PC-9 (cell line): ENCODE measurements at regions not wholly inside any gene's neighbourhood (a gene's known extent, or its start where the extent isn't known, plus 50 kb on each side); places are given as distances from the start of the nearest gene placed in this dataset.

Experiments used
- BruUV-seq: library from RNA; stranded (reverse); fragments of 400-500 nt; replicated peaks from 2 replicates; lab custom pipeline; 2021; lab: Mats Ljungman, UMichigan
- CTCF ChIA-PET: fragments of 300-600 bp; sonication (Branson Sonifier 250); formaldehyde crosslinking; loops from one replicate; lab custom pipeline; 2022; ENCODE audit warnings: antibody characterized with exemption; lab: Charles Lee
- POLR2A ChIA-PET: fragments of 300-600 bp; sonication (Branson Sonifier 250); formaldehyde crosslinking; loops from one replicate; lab custom pipeline; 2022; ENCODE audit warnings: antibody characterized with exemption; ENCODE audit not compliant: unreplicated experiment; lab: Charles Lee
- DNase-seq, 2 experiments: peaks; one replicate each; pipeline versions ENCODE4 v3.0.0 to v3.0.0-alpha.2; 2015 to 2022; ENCODE audit warnings: mixed read lengths in 1 of 2
- H2AFZ ChIP-seq: fragments of 200-600 bp; sonication (generic); 2 replicates; pipeline ENCODE4 v1.8.1; 2017; ENCODE audit warnings: antibody characterized with exemption
- H3F3A ChIP-seq: fragments of 200-600 bp; sonication (generic); 2 replicates; pipeline ENCODE4 v1.8.1; 2017; ENCODE audit warnings: antibody characterized with exemption, mild to moderate bottlenecking, low read depth; ENCODE audit not compliant: insufficient read depth
- H3K27ac ChIP-seq: fragments of 200-600 bp; sonication (generic); 2 replicates; pipeline ENCODE4 v1.6.1; 2016; ENCODE audit warnings: mixed run types
- H3K27me3 ChIP-seq: fragments of 200-600 bp; sonication (generic); 2 replicates; pipeline ENCODE4 v1.6.1; 2016; ENCODE audit warnings: low read depth, mixed run types; ENCODE audit not compliant: insufficient read depth
- H3K36me3 ChIP-seq: fragments of 200-600 bp; sonication (generic); 2 replicates; pipeline ENCODE4 v1.6.1; 2016; ENCODE audit warnings: low read depth, mixed run types
- H3K4me1 ChIP-seq: fragments of 200-600 bp; sonication (generic); replicated peaks from 2 replicates; pipeline ENCODE4 v1.6.1; 2016; ENCODE audit warnings: mixed run types; ENCODE audit not compliant: insufficient read depth
- H3K4me2 ChIP-seq: fragments of 200-600 bp; sonication (generic); 2 replicates; pipeline ENCODE4 v1.6.1; 2017; ENCODE audit warnings: mixed run types
- H3K4me3 ChIP-seq: fragments of 200-600 bp; sonication (generic); 2 replicates; pipeline ENCODE4 v1.6.1; 2016; ENCODE audit warnings: mixed run types
- H3K79me2 ChIP-seq: fragments of 200-600 bp; sonication (generic); 2 replicates; pipeline ENCODE4 v1.6.1; 2017; ENCODE audit warnings: low read depth, mixed run types
- H3K9me2 ChIP-seq: fragments of 200-600 bp; sonication (generic); 2 replicates; pipeline ENCODE4 v1.8.1; 2017; ENCODE audit warnings: mild to moderate bottlenecking; ENCODE audit not compliant: insufficient read depth
- H3K9me3 ChIP-seq: fragments of 200-600 bp; sonication (generic); 2 replicates; pipeline ENCODE4 v1.8.1; 2016; ENCODE audit warnings: low read depth; ENCODE audit not compliant: insufficient read depth
- H4K20me1 ChIP-seq: fragments of 200-600 bp; sonication (generic); 2 replicates; pipeline ENCODE4 v1.8.1; 2017; ENCODE audit not compliant: insufficient read depth
- EZH2 ChIP-seq: fragments of 200-600 bp; sonication (generic); IDR thresholded peaks from 2 replicates; pipeline ENCODE4 v1.8.0; 2017; ENCODE audit warnings: antibody characterized with exemption, low read depth
- intact Hi-C: fragments of 100-400 bp; cut with micrococcal nuclease; formaldehyde crosslinking; loops from one replicate; pipeline ENCODE4 v1.10.0; 2022; ENCODE audit not compliant: unreplicated experiment
- TF ChIP-seq, protein P1 (sequence below): fragments of 200-600 bp; sonication (generic); conservative IDR thresholded peaks from 2 replicates; pipeline ENCODE4 v1.6.1; 2017; ENCODE audit warnings: mixed run types, antibody characterized with exemption, mild to moderate bottlenecking, moderate library complexity

DNA sequence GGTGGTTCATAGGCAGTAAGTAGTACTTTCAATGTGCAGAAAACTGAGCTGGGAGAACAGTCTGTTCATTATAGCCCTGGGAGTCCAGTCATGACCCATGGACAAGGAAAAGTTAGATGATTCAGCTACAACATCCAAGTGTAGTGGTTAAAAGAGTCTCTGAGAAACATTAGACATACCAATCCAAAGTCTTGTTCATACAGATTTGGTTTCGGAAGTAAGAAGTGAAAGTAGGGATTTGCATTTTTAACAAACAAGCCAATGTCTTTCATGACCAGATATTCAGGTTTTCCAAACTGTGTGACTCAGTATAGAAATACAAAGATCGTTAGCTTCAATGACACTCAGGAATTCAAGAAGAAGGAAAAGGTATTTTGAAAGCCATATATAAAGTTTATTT, 345.3 kb downstream of the SLITRK1 start:
- H3K9me2 ChIP-seq: no peaks in the 10 kb centered on the region
- no peaks in the 10 kb centered on the region for H3K9me3 ChIP-seq
- H3K4me3 ChIP-seq: no peak overlapping the region
- intact Hi-C loops: no loop called here
- no TSS peak for BruUV-seq
- H3F3A ChIP-seq: no peaks in the 10 kb centered on the region
- no peaks in the 10 kb centered on the region for H4K20me1 ChIP-seq
- no peaks in the 10 kb centered on the region for H3K27me3 ChIP-seq
- no peak overlapping the region for H3K27ac ChIP-seq
- no peak for TF ChIP-seq EZH2
- TF ChIP-seq, protein P1, sequence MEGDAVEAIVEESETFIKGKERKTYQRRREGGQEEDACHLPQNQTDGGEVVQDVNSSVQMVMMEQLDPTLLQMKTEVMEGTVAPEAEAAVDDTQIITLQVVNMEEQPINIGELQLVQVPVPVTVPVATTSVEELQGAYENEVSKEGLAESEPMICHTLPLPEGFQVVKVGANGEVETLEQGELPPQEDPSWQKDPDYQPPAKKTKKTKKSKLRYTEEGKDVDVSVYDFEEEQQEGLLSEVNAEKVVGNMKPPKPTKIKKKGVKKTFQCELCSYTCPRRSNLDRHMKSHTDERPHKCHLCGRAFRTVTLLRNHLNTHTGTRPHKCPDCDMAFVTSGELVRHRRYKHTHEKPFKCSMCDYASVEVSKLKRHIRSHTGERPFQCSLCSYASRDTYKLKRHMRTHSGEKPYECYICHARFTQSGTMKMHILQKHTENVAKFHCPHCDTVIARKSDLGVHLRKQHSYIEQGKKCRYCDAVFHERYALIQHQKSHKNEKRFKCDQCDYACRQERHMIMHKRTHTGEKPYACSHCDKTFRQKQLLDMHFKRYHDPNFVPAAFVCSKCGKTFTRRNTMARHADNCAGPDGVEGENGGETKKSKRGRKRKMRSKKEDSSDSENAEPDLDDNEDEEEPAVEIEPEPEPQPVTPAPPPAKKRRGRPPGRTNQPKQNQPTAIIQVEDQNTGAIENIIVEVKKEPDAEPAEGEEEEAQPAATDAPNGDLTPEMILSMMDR: no peak
- ChIA-PET CTCF (no interaction called here), POLR2A (no interaction called here)
- no peaks in the 10 kb centered on the region for H3K79me2 ChIP-seq
- H3K4me2 ChIP-seq: no peak overlapping the region
- H2AFZ ChIP-seq: no peak overlapping the region
- peak in 1 of 2 experiments; percentile 45 for DNase-seq
- H3K36me3 ChIP-seq: no peaks in the 10 kb centered on the region
- H3K4me1 ChIP-seq: no peaks in the 10 kb centered on the region

DNA sequence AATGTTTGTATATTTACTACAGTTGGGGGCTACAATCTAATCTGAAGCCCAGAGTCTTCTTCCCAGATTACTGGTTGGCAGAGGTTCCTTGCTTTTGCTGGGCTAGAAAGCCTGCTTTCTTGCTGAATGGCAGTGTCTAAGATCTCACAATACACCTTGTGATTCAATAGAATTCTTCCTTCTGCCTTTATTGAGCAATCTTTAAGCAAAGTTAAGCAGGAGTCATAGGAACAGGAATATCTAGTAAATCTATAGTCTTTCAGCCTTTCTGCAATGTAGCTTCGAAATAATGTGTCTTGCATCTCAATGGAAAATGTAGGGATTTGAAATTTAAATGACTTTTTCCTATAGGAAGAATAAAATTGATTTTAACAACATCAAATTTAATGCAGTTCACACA, 346.1 kb downstream of the SLITRK1 start:
- H2AFZ ChIP-seq: no peak overlapping the region
- H4K20me1 ChIP-seq: no peaks in the 10 kb centered on the region
- H3K4me2 ChIP-seq: no peak overlapping the region
- ChIA-PET CTCF (no interaction called here), POLR2A (no interaction called here)
- no peak for TF ChIP-seq EZH2
- TF ChIP-seq, protein P1: no peak
- H3K36me3 ChIP-seq: no peaks in the 10 kb centered on the region
- no peak for DNase-seq
- H3K27me3 ChIP-seq: no peaks in the 10 kb centered on the region
- no peaks in the 10 kb centered on the region for H3K9me3 ChIP-seq
- H3K4me1 ChIP-seq: no peaks in the 10 kb centered on the region
- no peaks in the 10 kb centered on the region for H3F3A ChIP-seq
- intact Hi-C loops: no loop called here
- H3K79me2 ChIP-seq: no peaks in the 10 kb centered on the region
- H3K27ac ChIP-seq: no peak overlapping the region
- no TSS peak for BruUV-seq
- H3K4me3 ChIP-seq: no peak overlapping the region
- no peaks in the 10 kb centered on the region for H3K9me2 ChIP-seq

DNA sequence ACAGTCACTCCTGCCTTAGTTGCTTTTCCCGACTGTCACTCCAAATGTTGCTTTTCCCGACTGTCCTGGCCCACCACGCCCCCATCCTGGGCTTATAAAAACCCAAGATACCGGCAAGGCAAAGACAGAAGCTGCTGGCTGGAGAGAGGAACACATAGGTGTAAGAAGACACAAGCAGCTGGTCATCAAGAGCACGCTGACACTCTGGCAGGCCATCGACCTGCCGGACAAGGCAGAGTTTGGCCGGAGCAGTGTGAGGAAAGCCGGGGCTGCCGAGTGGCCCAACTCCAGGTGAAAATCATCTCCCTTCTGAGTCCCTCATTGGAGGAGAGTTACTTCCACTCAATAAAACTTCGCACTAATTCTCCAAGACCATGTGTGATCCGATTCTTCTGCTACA, 349.5 kb downstream of the SLITRK1 start:
- CTCF ChIA-PET: no interaction called here

DNA sequence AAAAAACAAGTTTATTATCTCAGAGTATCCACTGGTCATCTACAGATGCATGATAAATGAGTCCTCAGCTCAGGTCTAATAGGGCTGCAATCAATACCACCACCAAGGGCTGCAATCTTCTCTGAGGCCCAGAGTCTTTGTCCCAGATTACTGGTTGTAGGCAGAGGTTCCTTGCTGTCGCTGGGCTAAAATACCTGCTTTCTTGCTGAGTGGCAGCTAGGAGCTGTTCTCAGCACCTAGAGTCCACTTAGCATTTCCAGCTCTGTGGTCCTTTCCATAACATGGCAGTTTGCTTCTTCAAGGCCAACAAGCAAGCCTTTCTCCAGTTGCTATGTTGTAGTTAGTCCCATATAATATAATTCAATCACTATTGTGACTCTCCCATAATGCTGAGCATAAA, 351.3 kb downstream of the SLITRK1 start:
- H3K27me3 ChIP-seq: no peaks in the 10 kb centered on the region
- H3K79me2 ChIP-seq: no peaks in the 10 kb centered on the region
- H3K4me3 ChIP-seq: no peak overlapping the region
- no peaks in the 10 kb centered on the region for H3K9me2 ChIP-seq
- no peaks in the 10 kb centered on the region for H3K9me3 ChIP-seq
- no peak overlapping the region for H2AFZ ChIP-seq
- no peaks in the 10 kb centered on the region for H4K20me1 ChIP-seq
- BruUV-seq: no TSS peak
- TF ChIP-seq EZH2: no peak
- DNase-seq: no peak
- H3K36me3 ChIP-seq: no peaks in the 10 kb centered on the region
- no peak overlapping the region for H3K27ac ChIP-seq
- H3K4me2 ChIP-seq: no peak overlapping the region
- H3F3A ChIP-seq: no peaks in the 10 kb centered on the region
- intact Hi-C loops: no loop called here
- POLR2A ChIA-PET: no interaction called here
- CTCF ChIA-PET: no interaction called here
- H3K4me1 ChIP-seq: no peaks in the 10 kb centered on the region

More for the DNA sequence above, 349.5 kb downstream of the SLITRK1 start:
- DNase-seq: no peak
- H4K20me1 ChIP-seq: no peaks in the 10 kb centered on the region
- H3K9me2 ChIP-seq: no peaks in the 10 kb centered on the region
- no peaks in the 10 kb centered on the region for H3K36me3 ChIP-seq
- no TSS peak for BruUV-seq
- no peaks in the 10 kb centered on the region for H3F3A ChIP-seq
- H3K79me2 ChIP-seq: no peaks in the 10 kb centered on the region
- no peak overlapping the region for H3K27ac ChIP-seq
- no peaks in the 10 kb centered on the region for H3K9me3 ChIP-seq
- no peaks in the 10 kb centered on the region for H3K4me1 ChIP-seq
- POLR2A ChIA-PET: no interaction called here
- no peaks in the 10 kb centered on the region for H3K27me3 ChIP-seq
- no peak overlapping the region for H3K4me2 ChIP-seq
- intact Hi-C loops: no loop called here
- H2AFZ ChIP-seq: no peak overlapping the region
- H3K4me3 ChIP-seq: no peak overlapping the region
- TF ChIP-seq EZH2: no peak
